ENCODE measurements at regions not wholly inside any gene's neighbourhood (a gene's known extent, or its start where the extent isn't known, plus 50 kb on each side); places are given as distances from the start of the nearest gene placed in this dataset.

GRCh38 chr22:22428222-22429098 is 80.1 kb downstream of the ZNF280B start:
- TF ChIP-seq, protein P1, sequence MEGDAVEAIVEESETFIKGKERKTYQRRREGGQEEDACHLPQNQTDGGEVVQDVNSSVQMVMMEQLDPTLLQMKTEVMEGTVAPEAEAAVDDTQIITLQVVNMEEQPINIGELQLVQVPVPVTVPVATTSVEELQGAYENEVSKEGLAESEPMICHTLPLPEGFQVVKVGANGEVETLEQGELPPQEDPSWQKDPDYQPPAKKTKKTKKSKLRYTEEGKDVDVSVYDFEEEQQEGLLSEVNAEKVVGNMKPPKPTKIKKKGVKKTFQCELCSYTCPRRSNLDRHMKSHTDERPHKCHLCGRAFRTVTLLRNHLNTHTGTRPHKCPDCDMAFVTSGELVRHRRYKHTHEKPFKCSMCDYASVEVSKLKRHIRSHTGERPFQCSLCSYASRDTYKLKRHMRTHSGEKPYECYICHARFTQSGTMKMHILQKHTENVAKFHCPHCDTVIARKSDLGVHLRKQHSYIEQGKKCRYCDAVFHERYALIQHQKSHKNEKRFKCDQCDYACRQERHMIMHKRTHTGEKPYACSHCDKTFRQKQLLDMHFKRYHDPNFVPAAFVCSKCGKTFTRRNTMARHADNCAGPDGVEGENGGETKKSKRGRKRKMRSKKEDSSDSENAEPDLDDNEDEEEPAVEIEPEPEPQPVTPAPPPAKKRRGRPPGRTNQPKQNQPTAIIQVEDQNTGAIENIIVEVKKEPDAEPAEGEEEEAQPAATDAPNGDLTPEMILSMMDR (IDR thresholded peaks at IDR 0.05) = no peak
- no peak for DNase-seq
- POLR2A ChIA-PET = no interaction called here
- H3K9me3 Mint-ChIP-seq = no peaks in the 10 kb centered on the region
- H3K4me3 Mint-ChIP-seq = no peak overlapping the region
- no peak overlapping the region for H3K27ac Mint-ChIP-seq
- H3K36me3 Mint-ChIP-seq (ENCODE audit: low read depth) = no peaks in the 10 kb centered on the region
- CTCF ChIA-PET = no interaction called here
- ATAC-seq (ENCODE audit: low read depth) = no peak
- H3K27me3 Mint-ChIP-seq = no peaks in the 10 kb centered on the region
- intact Hi-C loops (cut with micrococcal nuclease) = no loop called here
- H3K4me1 Mint-ChIP-seq = peaks cover 86% of the 10 kb centered on the region

GRCh38 chr22:22429369-22430108 is 79.0 kb downstream of the ZNF280B start:
- ChIA-PET CTCF (interaction anchor here (0.6 to 4.3 kb wide), 7 partner anchors 9 to 158 kb away, joined by 3 to 36 read pairs (median 7); no protein-coding TSS in a partner anchor), POLR2A (no interaction called here)
- H3K4me1 Mint-ChIP-seq = peaks cover 75% of the 10 kb centered on the region
- no peak overlapping the region for H3K4me3 Mint-ChIP-seq
- intact Hi-C loops (cut with micrococcal nuclease) = loop anchor here (2.0 kb wide), 2 partner anchors 21 to 147 kb away; no protein-coding TSS in a partner anchor
- H3K27me3 Mint-ChIP-seq = no peaks in the 10 kb centered on the region
- peaks cover 5% of the 10 kb centered on the region for H3K36me3 Mint-ChIP-seq (ENCODE audit: low read depth)
- ATAC-seq (ENCODE audit: low read depth) (no peak), DNase-seq (no peak)
- H3K27ac Mint-ChIP-seq = peak overlapping the region; percentile 10
- TF ChIP-seq, protein P1 (IDR thresholded peaks at IDR 0.05) = no peak
- H3K9me3 Mint-ChIP-seq = peaks cover 8% of the 10 kb centered on the region

DNA sequence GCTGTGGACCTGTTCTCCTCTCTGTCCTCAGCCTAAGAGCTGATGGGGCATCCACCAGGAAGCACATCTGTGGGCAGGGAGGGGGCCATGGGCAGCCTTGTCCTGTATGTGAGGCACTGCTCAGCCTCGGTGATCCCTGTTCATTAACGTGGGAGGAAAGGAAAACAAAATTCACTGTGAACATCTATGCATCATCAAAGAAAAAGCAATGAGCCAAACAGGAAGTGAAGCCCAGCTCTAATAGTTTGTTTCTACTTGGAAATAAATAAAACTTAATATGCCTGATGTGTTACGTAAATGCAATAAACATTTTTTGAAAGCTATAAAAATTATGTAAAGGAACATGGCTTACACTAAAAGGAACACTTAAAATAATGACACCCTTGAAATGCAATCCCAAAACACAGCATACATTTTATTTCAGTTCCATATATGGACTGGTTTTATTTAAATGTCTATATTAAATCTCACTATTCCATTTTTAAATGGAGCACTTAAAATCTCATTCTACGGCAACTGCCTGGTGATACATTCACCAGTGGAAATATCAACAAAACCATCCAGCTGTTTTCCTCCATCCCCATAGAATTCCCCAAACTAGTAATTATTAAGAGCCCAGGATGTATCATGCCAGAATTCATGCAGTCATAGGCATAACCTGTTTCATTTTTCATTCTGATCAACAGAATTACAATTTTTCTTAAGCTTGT is 78.3 kb downstream of the ZNF280B start:
- H3K36me3 Mint-ChIP-seq (ENCODE audit: low read depth) = peaks cover 7% of the 10 kb centered on the region
- TF ChIP-seq, protein P1 (IDR thresholded peaks at IDR 0.05) = no peak
- peaks cover 68% of the 10 kb centered on the region for H3K4me1 Mint-ChIP-seq
- H3K27me3 Mint-ChIP-seq = no peaks in the 10 kb centered on the region
- POLR2A ChIA-PET = interaction anchor here (3.2 kb wide), 1 partner anchor 8 kb away, joined by 16 read pairs; no protein-coding TSS in a partner anchor
- intact Hi-C loops (cut with micrococcal nuclease) = loop anchor here (2.0 kb wide), 2 partner anchors 21 to 147 kb away; no protein-coding TSS in a partner anchor
- CTCF ChIA-PET = interaction anchor here (1.1 to 4.3 kb wide), 13 partner anchors 9 to 291 kb away, joined by 3 to 36 read pairs (median 6); partner anchors contain the start of gene PRAME
- no peak overlapping the region for H3K27ac Mint-ChIP-seq
- H3K4me3 Mint-ChIP-seq = no peak overlapping the region
- DNase-seq = no peak
- peaks cover 13% of the 10 kb centered on the region for H3K9me3 Mint-ChIP-seq
- ATAC-seq (ENCODE audit: low read depth) = no peak

- peaks cover 59% of the 10 kb centered on the region for H3K4me1 Mint-ChIP-seq
- peaks cover 15% of the 10 kb centered on the region for H3K9me3 Mint-ChIP-seq
- H3K27me3 Mint-ChIP-seq = no peaks in the 10 kb centered on the region
- H3K4me3 Mint-ChIP-seq = no peak overlapping the region
- ChIA-PET CTCF (interaction anchor here (0.6 to 4.3 kb wide), 20 partner anchors 11 to 289 kb away, joined by 3 to 36 read pairs (median 3); partner anchors contain the start of gene PRAME), POLR2A (interaction anchor here (1.3 to 3.2 kb wide), 3 partner anchors 9 to 523 kb away, joined by 5 to 16 read pairs (median 5); no protein-coding TSS in a partner anchor)
- peak; percentile 89 for ATAC-seq (ENCODE audit: low read depth)
- DNase-seq = peak; percentile 60
- peak overlapping the region; percentile 71 for H3K27ac Mint-ChIP-seq
- peaks cover 7% of the 10 kb centered on the region for H3K36me3 Mint-ChIP-seq (ENCODE audit: low read depth)
- intact Hi-C loops (cut with micrococcal nuclease) = loop anchor here (1.0 to 2.0 kb wide), 6 partner anchors 9 to 156 kb away; no protein-coding TSS in a partner anchor
- TF ChIP-seq, protein P1 (IDR thresholded peaks at IDR 0.05) = no peak
These were observed 77.0 kb downstream of the ZNF280B start for GRCh38 chr22:22431271-22432220.

All from activated B cell treated with CpG ODN at 0.5 μM for 24 hours (primary cell).